ENCODE measurements at regions not wholly inside any gene's neighbourhood (a gene's known extent, or its start where the extent isn't known, plus 50 kb on each side); places are given as distances from the start of the nearest gene placed in this dataset.

DNA sequence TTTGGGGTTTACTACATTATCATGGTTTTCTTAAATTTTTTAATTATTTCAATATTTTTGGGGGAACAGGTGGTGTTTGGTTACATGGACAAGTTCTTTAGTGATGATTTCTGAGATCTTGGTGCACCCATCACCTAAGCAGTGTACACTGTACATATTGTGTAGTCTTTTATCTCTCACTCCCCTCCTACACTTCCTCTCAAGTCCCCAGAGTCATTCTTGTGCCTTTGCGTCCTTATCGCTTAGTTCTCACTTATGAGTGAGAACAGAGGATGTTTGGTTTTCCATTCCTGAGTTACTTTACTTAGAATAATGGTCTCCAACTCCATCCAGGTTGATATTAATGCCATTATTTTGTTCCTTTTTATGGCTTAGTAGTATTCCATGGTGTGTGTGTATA lies 130.9 kb upstream of the CD93 start:
- DNase-seq (ENCODE audit: extremely low read depth in 1 of 11, low read depth in 9 of 11, low spot score in 4 of 11), result no peak

DNA sequence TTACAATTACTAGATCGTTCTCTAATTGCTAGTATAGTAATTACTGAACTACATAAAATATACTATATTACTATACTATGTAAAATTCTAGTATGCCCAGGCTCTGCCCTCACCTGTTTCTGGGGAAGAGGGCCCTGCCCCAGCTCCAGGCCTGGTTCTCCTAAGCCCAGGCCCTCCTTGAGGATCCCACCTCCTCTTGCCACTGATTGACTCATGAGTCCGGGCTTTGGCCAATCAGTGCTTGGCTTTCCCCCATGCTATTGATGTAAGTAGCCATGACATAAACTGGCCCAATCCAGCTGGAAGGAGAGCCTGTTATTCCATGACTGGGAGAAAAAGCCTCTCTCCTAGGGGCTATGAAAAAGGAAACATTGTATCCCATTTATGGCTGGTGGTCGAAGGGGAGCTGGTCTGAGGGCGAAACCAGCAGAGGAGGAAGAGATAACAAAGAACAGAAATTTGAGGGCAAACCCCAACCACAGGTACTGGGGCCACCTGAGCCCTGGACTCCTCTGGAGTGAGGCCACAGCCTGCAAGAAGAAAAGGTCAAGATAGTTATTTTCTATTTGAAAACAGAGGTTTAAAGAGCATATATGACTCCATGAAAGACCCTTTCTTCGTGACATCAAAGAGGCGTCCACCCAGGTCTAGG lies 129.3 kb upstream of the CD93 start:
- DNase-seq (ENCODE audit: extremely low read depth in 1 of 11, low read depth in 9 of 11, low spot score in 4 of 11), result no peak

DNA sequence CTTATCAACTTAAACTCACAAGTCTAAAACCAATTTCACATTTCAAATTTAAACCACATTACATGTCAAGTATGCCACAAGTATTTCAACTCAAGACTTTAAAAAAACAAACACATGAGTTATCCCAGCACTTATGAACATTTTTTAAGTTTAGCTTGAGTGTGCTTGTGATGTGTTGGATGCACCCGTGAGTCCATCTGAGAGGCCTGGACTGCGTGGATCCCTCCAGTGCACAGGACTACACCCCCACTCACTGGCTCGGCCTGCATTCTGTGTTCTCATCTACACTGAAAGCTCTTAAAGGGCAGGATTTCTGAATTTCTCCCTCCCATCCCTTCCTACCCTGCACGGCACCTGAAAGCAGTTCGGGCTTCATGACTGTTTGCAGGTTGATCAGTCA lies 128.8 kb upstream of the CD93 start:
- no peak for DNase-seq (ENCODE audit: extremely low read depth in 1 of 11, low read depth in 9 of 11, low spot score in 4 of 11)

DNA sequence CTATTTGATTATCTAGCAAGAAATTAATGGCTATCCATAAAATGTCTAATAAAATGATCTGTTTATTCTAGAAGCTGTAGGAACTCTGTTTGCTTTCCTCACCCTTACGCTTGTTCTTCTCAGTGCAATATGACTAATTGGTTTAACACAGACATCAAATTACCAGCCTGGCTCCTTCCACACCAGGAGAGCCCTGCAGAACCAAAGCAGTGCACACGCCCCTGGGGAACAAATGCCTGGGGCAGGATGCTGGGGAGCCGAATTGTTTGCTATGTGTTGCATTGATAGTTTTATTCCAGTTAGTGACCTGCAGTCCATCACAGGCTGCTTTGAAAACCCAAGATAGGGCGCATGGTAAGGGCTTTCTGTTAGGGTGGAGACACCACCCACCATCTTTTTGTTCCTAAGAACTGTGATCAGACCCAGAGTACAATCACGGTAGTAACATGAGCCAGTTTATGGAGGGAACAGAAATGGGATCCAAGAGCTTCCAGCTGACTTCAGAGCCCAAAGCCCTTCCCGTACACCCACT lies 126.4 kb upstream of the CD93 start:
- no peak for DNase-seq (ENCODE audit: extremely low read depth in 1 of 11, low read depth in 9 of 11, low spot score in 4 of 11)

DNA sequence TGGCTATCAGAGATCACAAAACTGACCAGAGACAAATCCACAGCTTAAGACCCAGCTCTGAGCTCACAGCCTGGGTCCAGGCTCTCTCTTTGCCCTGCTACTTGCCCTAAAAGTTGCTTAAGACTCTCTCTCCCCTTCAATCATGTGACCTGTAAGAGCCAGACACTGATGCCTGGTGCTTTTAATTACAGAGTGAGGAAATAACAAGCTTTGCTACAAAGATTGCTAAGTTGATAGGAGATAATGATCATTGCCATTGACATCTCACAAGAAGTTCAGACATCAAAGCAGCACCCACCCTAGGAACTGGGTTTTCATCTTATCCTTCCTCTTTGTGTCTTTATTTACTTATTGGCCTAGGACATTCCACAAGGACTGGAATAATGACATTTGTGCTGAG lies 125.9 kb upstream of the CD93 start:
- no peak for DNase-seq (ENCODE audit: extremely low read depth in 1 of 11, low read depth in 9 of 11, low spot score in 4 of 11)

DNA sequence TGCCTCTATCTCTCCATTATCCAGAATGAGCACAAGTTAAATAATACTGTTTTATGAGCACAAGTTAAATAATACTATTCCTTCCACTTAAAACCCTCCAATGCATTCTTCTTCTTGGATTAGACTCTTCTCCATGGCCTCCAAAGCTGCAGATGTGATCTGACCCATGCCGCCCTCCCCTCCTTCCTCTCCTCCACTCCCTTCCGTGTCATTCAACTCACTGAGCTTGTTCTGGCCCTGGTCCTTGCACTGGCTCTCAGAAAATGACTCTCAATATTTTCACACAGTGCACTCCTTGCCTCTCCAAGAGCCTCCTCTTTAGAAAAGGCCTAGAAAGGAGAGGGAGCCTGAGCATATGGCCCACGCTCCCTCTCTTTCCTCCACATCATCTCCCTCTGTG lies 125.0 kb upstream of the CD93 start:
- DNase-seq (ENCODE audit: extremely low read depth in 1 of 11, low read depth in 9 of 11, low spot score in 4 of 11), result no peak

DNA sequence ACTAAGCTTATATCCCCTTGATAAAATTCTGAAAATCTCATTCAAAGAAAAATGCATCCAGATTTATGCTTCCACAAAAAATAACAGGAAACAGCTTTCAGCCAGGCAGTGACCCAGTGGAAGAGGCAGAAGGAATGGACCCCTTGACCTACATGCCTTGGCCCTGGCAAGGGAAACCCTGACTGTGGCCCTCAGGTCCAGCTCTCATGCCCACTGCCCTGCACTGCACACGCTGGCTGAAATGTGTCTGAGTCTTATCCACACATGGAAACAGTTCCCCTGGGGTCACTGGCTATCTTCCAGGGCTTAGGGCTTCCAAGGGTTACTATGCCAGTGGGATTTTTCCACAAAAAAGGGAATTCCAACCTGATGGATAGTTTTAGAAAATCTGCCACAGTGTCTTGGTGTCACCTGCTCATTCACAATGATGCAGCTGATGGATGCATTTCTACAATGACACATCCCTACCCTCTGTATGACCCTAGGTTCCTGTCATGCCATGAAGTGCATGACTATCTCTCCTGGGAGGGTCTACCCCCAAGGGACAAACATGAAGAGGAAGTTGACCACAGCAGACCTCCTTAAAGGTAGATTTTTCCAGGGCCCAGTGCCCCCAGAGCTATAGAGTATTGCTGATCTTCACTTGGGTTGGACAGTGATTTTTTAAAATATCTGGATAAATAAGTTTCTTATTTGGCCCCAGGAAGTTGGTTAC lies 121.9 kb upstream of the CD93 start:
- no peak for DNase-seq (ENCODE audit: extremely low read depth in 1 of 11, low read depth in 9 of 11, low spot score in 4 of 11)

DNA sequence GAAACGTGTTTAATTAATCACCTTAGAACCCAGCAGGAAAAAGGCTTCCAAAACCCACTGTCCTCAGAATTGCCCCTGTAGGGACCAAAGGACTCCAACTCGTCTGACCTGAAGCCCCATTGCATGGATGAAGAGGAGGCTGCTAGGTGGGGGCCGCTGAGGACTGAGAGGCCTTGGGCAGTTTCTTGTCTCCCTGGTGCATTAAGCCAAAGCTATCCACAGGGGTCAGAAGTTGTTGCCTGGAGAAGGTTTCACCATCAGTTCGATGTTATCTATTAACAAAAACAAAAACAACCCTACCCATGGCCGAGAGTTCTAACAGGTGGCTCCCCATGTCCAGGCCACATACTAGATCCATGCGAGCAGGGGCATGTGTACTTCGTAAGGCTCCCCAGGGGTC lies 120.9 kb upstream of the CD93 start:
- DNase-seq (ENCODE audit: extremely low read depth in 1 of 11, low read depth in 9 of 11, low spot score in 4 of 11), result no peak

DNA sequence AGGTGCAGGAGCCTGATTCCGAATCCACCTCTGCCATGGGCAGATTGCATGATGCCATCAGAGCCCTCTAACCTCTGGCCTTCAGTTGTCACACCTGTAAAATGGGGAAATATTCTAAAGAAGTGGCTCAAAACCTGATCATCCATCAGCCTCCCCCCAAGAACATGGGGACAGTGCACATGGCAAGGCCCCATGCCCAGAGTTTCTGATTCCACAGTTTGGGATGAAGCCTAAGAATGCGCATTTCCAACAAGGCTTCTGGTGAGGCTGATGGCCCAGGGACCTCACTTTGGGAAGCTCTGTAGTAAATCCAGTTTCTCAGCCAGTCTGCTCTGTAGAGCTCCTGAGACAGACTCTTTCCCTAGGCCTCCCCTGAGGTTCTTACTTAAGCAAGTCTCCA lies 119.9 kb upstream of the CD93 start:
- DNase-seq (ENCODE audit: extremely low read depth in 1 of 11, low read depth in 9 of 11, low spot score in 4 of 11), result no peak

DNA sequence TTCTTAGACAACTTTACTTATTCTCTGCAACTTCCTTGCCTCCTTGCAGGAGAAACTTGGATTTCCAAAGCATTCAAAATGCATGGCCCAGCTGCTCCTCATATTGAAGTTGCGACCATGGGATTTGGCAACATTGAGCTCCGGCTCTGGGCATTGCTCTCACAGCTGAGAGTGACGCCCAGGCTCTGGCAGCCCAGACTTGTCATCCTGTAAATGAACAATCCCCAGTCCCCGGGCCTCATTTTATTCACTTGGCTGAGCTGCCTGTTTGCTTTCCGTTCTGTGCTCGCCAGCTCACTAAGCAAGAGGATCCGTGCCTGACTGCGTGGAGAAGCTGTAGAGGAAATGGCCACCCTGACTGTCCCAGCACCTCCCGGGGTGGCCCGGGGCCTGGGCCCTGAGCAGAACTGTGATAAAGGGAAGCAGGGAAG lies 119.5 kb upstream of the CD93 start:
- peak in 10 of 11 donors; percentile 29 to 66 (median 36) for DNase-seq (ENCODE audit: extremely low read depth in 1 of 11, low read depth in 9 of 11, low spot score in 4 of 11)

DNA sequence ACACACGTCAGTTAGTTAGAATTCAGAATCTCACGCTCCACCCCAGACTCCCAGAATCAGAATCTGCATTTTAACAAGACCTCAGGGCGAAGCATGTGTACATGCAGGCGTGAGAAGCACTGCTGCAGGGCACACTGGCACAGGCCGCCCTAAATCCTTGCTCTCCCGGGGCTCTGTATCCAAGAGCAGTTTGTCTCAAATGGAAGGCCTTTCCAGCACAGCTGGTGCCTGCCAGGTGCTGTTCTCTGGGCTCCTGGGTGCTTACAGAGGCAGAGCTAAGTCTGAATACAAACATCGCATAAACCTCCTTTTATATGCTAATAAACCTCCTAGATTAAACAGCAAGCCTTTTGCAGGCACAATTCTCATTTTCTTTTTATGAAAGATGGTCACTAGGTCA lies 119.1 kb upstream of the CD93 start:
- DNase-seq (ENCODE audit: extremely low read depth in 1 of 11, low read depth in 9 of 11, low spot score in 4 of 11), result no peak

DNA sequence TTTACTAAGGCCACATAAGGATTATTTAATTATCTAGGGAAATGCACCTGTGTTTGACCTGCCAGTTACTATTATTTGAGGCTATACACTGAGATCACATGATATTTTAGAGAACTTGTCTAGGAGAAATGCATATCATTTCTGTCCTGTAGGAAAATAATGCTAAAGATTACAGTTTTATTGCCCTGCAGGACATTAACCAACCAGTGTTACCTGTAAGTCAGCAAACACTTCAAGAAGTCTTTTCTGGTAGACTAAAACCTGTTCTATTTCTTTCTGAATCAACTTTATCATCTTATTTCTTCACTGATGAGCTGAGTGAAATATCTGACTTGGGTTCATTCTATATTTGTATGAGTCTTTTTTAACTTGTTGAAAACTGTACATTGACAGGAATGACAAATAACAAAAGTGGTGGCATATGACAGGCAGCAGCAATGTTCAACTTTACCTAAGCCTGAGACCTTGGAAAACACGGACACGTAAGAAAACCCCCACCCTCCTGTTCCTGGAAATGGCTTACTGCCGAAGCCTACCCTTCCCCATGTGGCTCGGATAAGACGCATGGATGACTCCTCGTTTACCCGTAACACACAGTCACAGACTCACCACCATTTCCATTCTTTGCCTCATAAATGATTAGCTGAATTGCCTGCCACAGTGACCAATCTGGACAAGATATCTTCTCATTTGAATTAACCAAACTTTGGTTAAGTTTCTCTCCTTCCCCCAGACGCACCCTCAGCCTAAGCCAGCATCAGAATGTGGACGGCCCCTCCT lies 118.0 kb upstream of the CD93 start:
- no peak for DNase-seq (ENCODE audit: extremely low read depth in 1 of 11, low read depth in 9 of 11, low spot score in 4 of 11)

DNA sequence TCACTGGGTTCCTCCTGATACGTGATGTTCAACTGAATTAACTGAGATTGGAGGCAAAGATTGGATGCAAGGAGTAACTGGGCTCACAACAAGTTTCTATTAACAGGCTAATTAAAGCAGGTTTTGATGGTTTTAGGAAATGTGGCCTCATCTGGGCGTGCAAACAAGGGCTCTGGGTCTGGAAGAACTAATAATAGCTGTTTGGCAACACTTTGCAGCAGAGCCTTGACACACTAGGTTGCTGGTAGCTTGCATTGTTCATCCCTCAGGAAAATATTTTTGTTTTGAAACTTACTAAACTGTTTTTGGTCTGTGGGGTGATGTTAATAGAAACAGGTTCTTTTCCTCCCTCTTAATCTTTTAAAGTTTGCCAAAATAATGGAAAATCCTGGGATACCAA lies 117.2 kb upstream of the CD93 start:
- DNase-seq (ENCODE audit: extremely low read depth in 1 of 11, low read depth in 9 of 11, low spot score in 4 of 11), result no peak

DNA sequence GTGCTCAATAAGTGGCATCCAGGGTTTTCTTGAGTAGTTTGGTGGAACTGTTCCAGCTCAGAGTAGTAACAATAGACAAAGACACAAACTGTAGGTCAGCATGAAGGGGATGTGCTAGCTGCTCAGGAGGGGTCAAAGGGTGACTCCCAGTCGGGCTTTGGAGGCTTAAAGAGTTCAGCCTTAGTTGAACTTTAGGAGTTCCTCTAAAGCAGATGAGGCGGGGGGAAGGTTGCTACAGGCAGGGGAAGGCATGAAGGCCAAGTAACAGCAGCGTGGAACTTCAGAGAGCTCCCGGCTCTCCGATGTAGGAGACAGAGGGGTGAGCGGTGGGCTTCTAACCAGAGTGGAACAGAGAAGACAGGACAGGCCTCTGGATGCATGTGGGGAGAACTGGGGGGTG lies 115.5 kb upstream of the CD93 start:
- no peak for DNase-seq (ENCODE audit: extremely low read depth in 1 of 11, low read depth in 9 of 11, low spot score in 4 of 11)

DNA sequence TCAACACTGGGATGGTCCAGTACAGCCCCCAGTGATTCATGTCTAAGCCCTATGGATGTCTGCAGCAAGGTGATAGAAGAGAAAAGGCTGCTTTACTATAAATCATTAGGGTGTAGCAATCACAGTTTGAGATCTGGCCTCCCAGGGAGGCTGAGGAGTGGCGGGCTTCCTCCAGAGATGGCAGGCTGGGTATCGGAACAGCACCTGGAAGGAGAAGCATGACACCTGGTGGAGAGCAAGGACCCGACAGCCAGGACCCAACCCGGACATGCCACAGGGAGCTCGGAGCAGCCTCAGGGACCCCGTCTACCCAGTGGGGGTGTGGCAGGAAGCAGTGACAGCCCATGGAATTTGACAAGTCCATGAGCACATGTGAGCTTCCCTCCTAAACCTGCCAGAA lies 114.8 kb upstream of the CD93 start:
- no peak for DNase-seq (ENCODE audit: extremely low read depth in 1 of 11, low read depth in 9 of 11, low spot score in 4 of 11)

DNA sequence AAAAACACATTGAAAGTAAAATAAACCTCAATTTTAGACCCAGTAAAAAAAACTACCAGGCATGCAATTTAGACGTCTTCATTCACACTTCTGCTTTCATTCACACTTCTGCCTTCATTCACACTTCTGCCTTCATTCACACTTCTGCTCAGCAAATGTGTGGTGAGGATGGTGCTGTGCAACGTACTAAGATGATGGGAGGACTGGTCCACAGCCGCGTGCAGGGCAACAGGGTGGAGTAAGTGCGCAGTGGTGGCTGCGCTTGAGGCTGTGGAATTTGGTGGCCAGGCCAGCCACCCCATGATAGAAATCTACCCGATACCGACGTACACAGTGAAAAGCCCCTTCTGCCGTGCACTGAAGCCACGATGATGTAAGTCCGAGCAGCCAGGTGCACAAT lies 114.3 kb upstream of the CD93 start:
- no peak for DNase-seq (ENCODE audit: extremely low read depth in 1 of 11, low read depth in 9 of 11, low spot score in 4 of 11)

DNA sequence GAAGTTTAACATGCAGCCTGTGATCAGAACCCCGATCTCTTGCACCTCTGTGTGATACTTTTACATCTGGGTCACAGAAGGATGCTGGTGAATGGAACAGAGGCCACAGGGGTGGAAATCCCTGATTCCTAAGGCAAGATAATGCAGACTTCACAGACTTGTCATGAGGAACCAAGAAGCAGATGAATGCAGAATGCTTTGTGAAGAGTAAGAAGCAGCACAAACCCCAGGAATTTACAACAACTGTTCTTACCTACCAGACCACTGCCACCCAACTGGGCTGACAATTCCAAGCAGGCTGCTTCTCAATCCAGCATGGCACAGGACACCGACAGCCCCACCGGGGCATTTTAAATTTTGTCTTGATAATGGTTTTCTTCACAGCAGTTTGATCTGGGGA lies 113.2 kb upstream of the CD93 start:
- no peak for DNase-seq (ENCODE audit: extremely low read depth in 1 of 11, low read depth in 9 of 11, low spot score in 4 of 11)

DNA sequence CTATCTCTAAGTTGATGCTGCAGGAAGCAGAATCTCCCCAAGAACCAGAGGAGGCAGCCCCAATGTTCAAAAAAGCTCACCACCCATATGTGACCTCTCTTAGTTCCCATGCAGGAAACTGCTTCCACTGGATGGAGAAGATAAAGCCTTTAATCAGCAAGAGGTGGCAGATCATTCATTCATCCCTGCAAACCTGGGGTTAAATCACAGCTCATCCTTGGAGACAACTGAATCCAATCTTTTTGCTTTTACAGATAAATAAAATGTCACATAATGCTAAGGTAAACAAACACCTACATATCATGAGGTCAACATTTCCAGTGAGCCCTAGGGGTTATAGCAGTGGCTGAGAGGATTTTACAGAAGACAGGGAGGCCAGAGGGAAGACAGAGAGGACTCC lies 112.7 kb upstream of the CD93 start:
- DNase-seq (ENCODE audit: extremely low read depth in 1 of 11, low read depth in 9 of 11, low spot score in 4 of 11), result no peak

DNA sequence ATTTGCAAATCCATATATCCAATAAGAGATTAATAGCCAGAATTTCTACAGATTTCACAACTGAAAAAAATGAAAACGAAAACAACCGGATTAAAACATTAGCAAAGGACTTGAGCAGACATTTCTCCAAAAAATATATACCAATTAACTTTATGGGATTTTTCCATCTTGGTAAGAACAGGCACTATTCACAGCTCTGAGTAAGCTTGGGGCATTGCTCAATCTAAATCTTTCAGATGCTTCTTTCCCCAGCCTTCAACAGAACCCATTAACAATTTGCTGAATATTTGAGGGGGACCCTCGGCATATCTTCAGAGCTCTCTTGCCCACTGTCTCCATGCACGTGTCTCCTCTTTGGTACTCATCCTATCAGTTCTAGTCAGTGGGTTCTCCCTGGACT lies 111.7 kb upstream of the CD93 start:
- no peak for DNase-seq (ENCODE audit: extremely low read depth in 1 of 11, low read depth in 9 of 11, low spot score in 4 of 11)

DNA sequence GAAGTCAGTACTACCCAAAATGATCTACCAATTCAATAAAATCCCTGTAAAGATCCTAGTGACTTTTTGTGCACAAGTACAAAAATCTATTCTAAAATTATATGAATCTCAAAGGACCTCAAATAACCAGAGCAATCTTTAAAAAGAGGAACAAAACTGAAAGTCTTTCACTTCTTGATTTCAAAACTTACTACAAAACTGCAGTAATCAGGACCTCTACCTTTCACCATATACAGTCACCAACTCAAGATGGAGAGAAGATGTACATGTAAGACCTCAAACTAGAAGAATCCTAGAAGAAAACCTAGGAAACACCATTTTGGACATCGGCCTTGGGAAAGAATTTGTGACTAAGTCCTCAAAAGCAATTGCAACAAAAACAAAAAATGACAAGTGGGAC lies 109.5 kb upstream of the CD93 start:
- DNase-seq (ENCODE audit: extremely low read depth in 1 of 11, low read depth in 9 of 11, low spot score in 4 of 11), result no peak
